ENCODE measurements at regions not wholly inside any gene's neighbourhood (a gene's known extent, or its start where the extent isn't known, plus 50 kb on each side); places are given as distances from the start of the nearest gene placed in this dataset.

GRCh38 chrX:5082705-5083104 lies 1146.0 kb downstream of the NLGN4X start:
- Histone ChIP-seq H4K5ac (ENCODE audit: low read depth, low read length) (no peak overlapping the region), H3K9me1 (ENCODE audit: insufficient read depth, low read length) (no peaks in the 10 kb centered on the region), H3K18ac (ENCODE audit: low read depth, low read length) (no peak overlapping the region), H2BK20ac (ENCODE audit: low read depth, low read length) (no peak overlapping the region), H4K91ac (ENCODE audit: insufficient read depth, low read depth, low read length) (no peak overlapping the region), H2BK120ac (ENCODE audit: low read depth, low read length) (no peak overlapping the region), H2AFZ (replicated peaks; ENCODE audit: low read length, poor library complexity) (no peak overlapping the region), H3K27me3 (ENCODE audit: control insufficient read depth, insufficient read depth, low read length) (no peaks in the 10 kb centered on the region), H2BK15ac (ENCODE audit: low read depth, low read length) (no peak overlapping the region), H3K36me3 (ENCODE audit: control insufficient read depth, insufficient read depth, low read length) (no peaks in the 10 kb centered on the region), H3K4me3 (ENCODE audit: insufficient read depth, low read depth, low read length) (no peak overlapping the region), H3K14ac (replicated peaks; ENCODE audit: low read depth, low read length) (no peak overlapping the region), H3K23ac (ENCODE audit: low read depth, low read length) (no peak overlapping the region), H3K9ac (ENCODE audit: low read depth, low read length) (no peak overlapping the region), H3K9me3 (ENCODE audit: control insufficient read depth, insufficient read depth, low read length) (peaks cover 11% of the 10 kb centered on the region), H3K4ac (ENCODE audit: low read depth, low read length) (no peak overlapping the region), H4K20me1 (ENCODE audit: insufficient read depth, low read length) (no peaks in the 10 kb centered on the region), H3K27ac (ENCODE audit: insufficient read depth, low read length) (no peak overlapping the region), H3K79me1 (ENCODE audit: low read depth in 1 of 2, low read length in 2 of 2) (no peaks in the 10 kb centered on the region), H3K4me2 (ENCODE audit: low read depth, low read length) (no peak overlapping the region), H4K8ac (ENCODE audit: low read depth in 2 of 2, low read length in 2 of 2) (no peak overlapping the region), H2AK9ac (replicated peaks; ENCODE audit: low read depth, low read length, poor library complexity) (no peak overlapping the region), H3K4me1 (ENCODE audit: control insufficient read depth, insufficient read depth, low read length) (no peaks in the 10 kb centered on the region), H2AK5ac (ENCODE audit: low read depth, low read length) (no peak overlapping the region), H3K56ac (ENCODE audit: extremely low read depth, insufficient read depth, low read length) (no peak overlapping the region), H2BK5ac (ENCODE audit: low read depth, low read length, poor library complexity, severe bottlenecking) (no peak overlapping the region)
- WGBS, 2 experiments (ENCODE audit: extremely low coverage in 2 of 2, insufficient read length in 1 of 2): no CpG with 5 or more reads among the region's 3 CpGs
- CTCF ChIA-PET: interaction anchor here (0.7 kb wide), 1 partner anchor 20 kb away, joined by 5 read pairs; no protein-coding TSS in a partner anchor
- POLR2A ChIA-PET (ENCODE audit: unreplicated experiment): no interaction called here
- ATAC-seq (ENCODE audit: low read depth): no peak
- dilution Hi-C loops (cut with HindIII; ENCODE audit: low sequenced_read_pairs, unreplicated experiment): no loop called here
- in situ Hi-C loops (cut with MboI; ENCODE audit: low sequenced_read_pairs): no loop called here
- no TSS peak for BruUV-seq (replicated peaks)
- no peak for TF ChIP-seq SMC3 (IDR thresholded peaks at IDR 0.05; ENCODE audit: low read depth, low read length)
- no peak for TF ChIP-seq MAZ (IDR thresholded peaks at IDR 0.05; ENCODE audit: borderline replicate concordance, low read depth, low read length)
- no peak for TF ChIP-seq MXI1 (IDR thresholded peaks at IDR 0.05; ENCODE audit: borderline replicate concordance, low read depth, low read length)
- TF ChIP-seq RAD21 (IDR thresholded peaks at IDR 0.05; ENCODE audit: low read length): no peak
- no peak for TF ChIP-seq RCOR1 (IDR thresholded peaks at IDR 0.05; ENCODE audit: insufficient replicate concordance, low read length)
- no peak for TF ChIP-seq MAFK (IDR thresholded peaks at IDR 0.05; ENCODE audit: low read depth, low read length)
- TF ChIP-seq CTCF (conservative IDR thresholded peaks at IDR 0.05; ENCODE audit: low read depth, low read length): no peak
- no peak for TF ChIP-seq CHD1 (IDR thresholded peaks at IDR 0.05; ENCODE audit: low read depth, low read length)
- TF ChIP-seq ELK1 (IDR thresholded peaks at IDR 0.05; ENCODE audit: borderline replicate concordance, low read depth, low read length): no peak
- no peak for TF ChIP-seq NFE2L2 (IDR thresholded peaks at IDR 0.05; ENCODE audit: low read depth, low read length)
- no peak for TF ChIP-seq CEBPB (IDR thresholded peaks at IDR 0.05; ENCODE audit: low read depth, low read length)
- TF ChIP-seq RFX5 (IDR thresholded peaks at IDR 0.05; ENCODE audit: low read depth, low read length): no peak
- no peak for TF ChIP-seq BHLHE40 (IDR thresholded peaks at IDR 0.05; ENCODE audit: low read depth, low read length)
- no peak for TF ChIP-seq FOS (IDR thresholded peaks at IDR 0.05; ENCODE audit: low read depth, low read length)
- no peak for TF ChIP-seq POLR2A (IDR thresholded peaks at IDR 0.05; ENCODE audit: low read depth, low read length)
- intact Hi-C loops (cut with micrococcal nuclease): no loop called here
- no peak for DNase-seq

Measured in IMR-90 (cell line).